ENCODE measurements at regions not wholly inside any gene's neighbourhood (a gene's known extent, or its start where the extent isn't known, plus 50 kb on each side); places are given as distances from the start of the nearest gene placed in this dataset.
A peak's percentile ranks its signal among the peaks of the same experiment; 100 is the strongest.

GRCh38 chr2:76202866-76203265 lies 492.2 kb upstream of the GCFC2 start:
- H4K20me1 ChIP-seq (replicated peaks; ENCODE audit: control insufficient read depth, extremely low read depth, insufficient read depth, low read length), result no peaks in the 10 kb centered on the region
- no peak overlapping the region for H3K4me3 ChIP-seq (replicated peaks in 1 of 3; ENCODE audit: insufficient read depth in 1 of 3, low read depth in 1 of 3, low read length in 3 of 3)
- H3K4me1 ChIP-seq (ENCODE audit: control insufficient read depth, extremely low read depth, insufficient read depth, low read length), result no peaks in the 10 kb centered on the region
- ChIA-PET CTCF (no interaction called here), POLR2A (no interaction called here)
- H3K4me2 ChIP-seq (ENCODE audit: insufficient read depth, low read length), result no peak overlapping the region
- no peaks in the 10 kb centered on the region for H3K27me3 ChIP-seq (ENCODE audit: control insufficient read depth in 2 of 2, insufficient read depth in 2 of 2, low read length in 2 of 2)
- TF ChIP-seq POLR2A (IDR thresholded peaks at IDR 0.05; ENCODE audit: low read depth, low read length) (no peak), MYC (IDR thresholded peaks at IDR 0.05; ENCODE audit: low read depth, low read length) (no peak), POLR2AphosphoS5 (IDR thresholded peaks at IDR 0.05; ENCODE audit: insufficient read depth, low read depth, low read length) (no peak), GATA2 (IDR thresholded peaks at IDR 0.05; ENCODE audit: insufficient read depth, insufficient read length, low read depth, low read length) (no peak), MAX (IDR thresholded peaks at IDR 0.05; ENCODE audit: insufficient read depth, insufficient read length) (no peak), JUN (IDR thresholded peaks at IDR 0.05; ENCODE audit: borderline replicate concordance, insufficient read depth, insufficient read length, low read depth) (no peak), FOS (IDR thresholded peaks at IDR 0.05; ENCODE audit: borderline replicate concordance, insufficient read depth, low read length) (no peak)
- no peaks in the 10 kb centered on the region for H3K9me1 ChIP-seq (replicated peaks; ENCODE audit: control insufficient read depth, extremely low read depth, insufficient read depth, low read length)
- no peak for DNase-seq (ENCODE audit: low read depth, low spot score)
- H2AFZ ChIP-seq (ENCODE audit: low read depth, low read length), result no peak overlapping the region
- no peaks in the 10 kb centered on the region for H3K36me3 ChIP-seq (ENCODE audit: control insufficient read depth in 2 of 2, extremely low read depth in 1 of 2, insufficient read depth in 2 of 2, low read length in 2 of 2)
- H3K9me3 ChIP-seq (replicated peaks; ENCODE audit: control insufficient read depth, insufficient read depth, low read length), result no peaks in the 10 kb centered on the region
- no peak for FAIRE-seq
- no TSS peak for BruUV-seq (replicated peaks)
- no peak overlapping the region for H3K9ac ChIP-seq (replicated peaks; ENCODE audit: extremely low read depth, insufficient read depth, low read length)
- intact Hi-C loops (cut with micrococcal nuclease), result no loop called here
- H3K27ac ChIP-seq (ENCODE audit: insufficient read depth, low read depth, low read length), result no peak overlapping the region
- dilution Hi-C loops (cut with MboI; ENCODE audit: extremely low pct_ligation_motif_present, low sequenced_read_pairs), result no loop called here
- H3K79me2 ChIP-seq (ENCODE audit: control insufficient read depth, insufficient read depth, low read length), result no peaks in the 10 kb centered on the region

DNA sequence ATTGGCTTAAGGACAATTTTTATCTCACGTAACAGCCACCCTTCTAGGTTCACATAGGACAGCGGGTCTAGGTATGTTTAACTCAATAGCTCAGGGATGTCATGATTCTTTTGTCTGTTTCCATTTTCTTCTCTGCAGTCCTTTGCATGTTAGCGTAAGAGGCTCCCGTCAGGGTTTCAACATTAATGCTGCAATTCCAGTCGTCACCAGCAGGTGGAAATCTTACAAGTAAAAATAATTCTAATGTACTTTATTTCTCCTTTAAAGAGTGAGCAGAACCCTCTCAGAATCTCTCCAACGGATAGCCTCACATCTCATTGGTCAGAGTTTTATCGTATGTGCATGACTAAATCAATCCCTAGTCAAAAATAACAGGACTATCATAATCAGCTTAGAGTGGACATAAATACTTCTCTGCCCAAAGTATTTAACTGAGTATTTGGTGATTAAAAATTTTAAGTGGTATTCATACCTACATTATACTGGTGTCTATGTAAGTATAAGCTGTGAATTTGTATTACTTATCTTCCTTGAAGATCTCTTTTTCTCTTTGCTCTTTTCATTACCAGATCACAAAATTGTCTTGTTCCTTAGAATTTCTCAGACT lies 487.2 kb upstream of the GCFC2 start:
- peak; percentile 67 for DNase-seq (ENCODE audit: low read depth, low spot score)
- dilution Hi-C loops (cut with MboI; ENCODE audit: extremely low pct_ligation_motif_present, low sequenced_read_pairs), result no loop called here
- TF ChIP-seq MYC (IDR thresholded peaks at IDR 0.05; ENCODE audit: low read depth, low read length), result no peak
- peak; percentile 51 to 56 for TF ChIP-seq CTCF (IDR thresholded peaks at IDR 0.05; ENCODE audit: extremely low read depth in 1 of 2, insufficient read depth in 1 of 2, low read depth in 1 of 2, low read length in 2 of 2)
- Histone ChIP-seq H3K36me3 (ENCODE audit: control insufficient read depth in 2 of 2, extremely low read depth in 1 of 2, insufficient read depth in 2 of 2, low read length in 2 of 2) (no peaks in the 10 kb centered on the region), H3K4me1 (ENCODE audit: control insufficient read depth, extremely low read depth, insufficient read depth, low read length) (no peaks in the 10 kb centered on the region), H3K9me1 (replicated peaks; ENCODE audit: control insufficient read depth, extremely low read depth, insufficient read depth, low read length) (no peaks in the 10 kb centered on the region), H3K27ac (ENCODE audit: insufficient read depth, low read depth, low read length) (no peak overlapping the region), H3K9ac (replicated peaks; ENCODE audit: extremely low read depth, insufficient read depth, low read length) (no peak overlapping the region), H3K79me2 (ENCODE audit: control insufficient read depth, insufficient read depth, low read length) (no peaks in the 10 kb centered on the region), H3K9me3 (replicated peaks; ENCODE audit: control insufficient read depth, insufficient read depth, low read length) (no peaks in the 10 kb centered on the region), H3K27me3 (ENCODE audit: control insufficient read depth in 2 of 2, insufficient read depth in 2 of 2, low read length in 2 of 2) (no peaks in the 10 kb centered on the region), H3K4me3 (replicated peaks in 1 of 3; ENCODE audit: insufficient read depth in 1 of 3, low read depth in 1 of 3, low read length in 3 of 3) (no peak overlapping the region), H3K4me2 (ENCODE audit: insufficient read depth, low read length) (no peak overlapping the region), H2AFZ (ENCODE audit: low read depth, low read length) (no peak overlapping the region), H4K20me1 (replicated peaks; ENCODE audit: control insufficient read depth, extremely low read depth, insufficient read depth, low read length) (no peaks in the 10 kb centered on the region)
- CTCF ChIA-PET, result interaction anchor here (2.3 kb wide), 1 partner anchor 402 kb away, joined by 7 read pairs; no protein-coding TSS in a partner anchor
- POLR2A ChIA-PET, result no interaction called here
- peak; percentile 68 for FAIRE-seq
- intact Hi-C loops (cut with micrococcal nuclease), result no loop called here
- no TSS peak for BruUV-seq (replicated peaks)

Measured in endothelial cell of umbilical vein (primary cell).